ENCODE measurements at regions not wholly inside any gene's neighbourhood (a gene's known extent, or its start where the extent isn't known, plus 50 kb on each side); places are given as distances from the start of the nearest gene placed in this dataset.

DNA sequence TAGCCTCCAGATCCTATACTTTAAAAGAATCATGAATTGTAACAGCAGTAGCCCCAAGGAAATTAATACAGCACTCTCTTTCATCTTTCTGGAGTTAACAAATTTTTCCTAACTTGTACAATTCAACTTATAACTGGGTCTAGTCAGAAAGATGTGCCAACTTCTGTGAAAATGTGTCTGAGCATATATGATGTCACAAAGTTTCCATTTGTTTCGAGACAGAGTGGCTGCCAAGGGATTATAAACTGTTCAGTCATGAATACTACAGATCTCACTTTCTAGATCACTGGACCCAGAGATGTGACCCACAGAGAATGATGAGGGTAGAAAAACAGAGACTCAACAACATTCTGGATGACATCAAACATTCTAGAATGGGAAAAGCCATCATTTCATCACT, 249.2 kb upstream of the PHF14 start:
- Histone ChIP-seq H3K4me3 (ENCODE audit: low read depth, low read length) (no peak overlapping the region), H3K9ac (no peak overlapping the region), H3K79me2 (no peaks in the 10 kb centered on the region), H3K36me3 (ENCODE audit: control insufficient read depth, insufficient read depth, low read length) (no peaks in the 10 kb centered on the region), H3K4me2 (ENCODE audit: low read length) (no peak overlapping the region), H3K9me3 (ENCODE audit: control insufficient read depth, low read length) (no peaks in the 10 kb centered on the region), H2AFZ (no peak overlapping the region), H3K27ac (no peak overlapping the region), H3K4me1 (no peaks in the 10 kb centered on the region), H3K27me3 (ENCODE audit: control insufficient read depth, insufficient read depth, low read length) (no peaks in the 10 kb centered on the region)
- TF ChIP-seq, protein P1, sequence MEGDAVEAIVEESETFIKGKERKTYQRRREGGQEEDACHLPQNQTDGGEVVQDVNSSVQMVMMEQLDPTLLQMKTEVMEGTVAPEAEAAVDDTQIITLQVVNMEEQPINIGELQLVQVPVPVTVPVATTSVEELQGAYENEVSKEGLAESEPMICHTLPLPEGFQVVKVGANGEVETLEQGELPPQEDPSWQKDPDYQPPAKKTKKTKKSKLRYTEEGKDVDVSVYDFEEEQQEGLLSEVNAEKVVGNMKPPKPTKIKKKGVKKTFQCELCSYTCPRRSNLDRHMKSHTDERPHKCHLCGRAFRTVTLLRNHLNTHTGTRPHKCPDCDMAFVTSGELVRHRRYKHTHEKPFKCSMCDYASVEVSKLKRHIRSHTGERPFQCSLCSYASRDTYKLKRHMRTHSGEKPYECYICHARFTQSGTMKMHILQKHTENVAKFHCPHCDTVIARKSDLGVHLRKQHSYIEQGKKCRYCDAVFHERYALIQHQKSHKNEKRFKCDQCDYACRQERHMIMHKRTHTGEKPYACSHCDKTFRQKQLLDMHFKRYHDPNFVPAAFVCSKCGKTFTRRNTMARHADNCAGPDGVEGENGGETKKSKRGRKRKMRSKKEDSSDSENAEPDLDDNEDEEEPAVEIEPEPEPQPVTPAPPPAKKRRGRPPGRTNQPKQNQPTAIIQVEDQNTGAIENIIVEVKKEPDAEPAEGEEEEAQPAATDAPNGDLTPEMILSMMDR (IDR thresholded peaks at IDR 0.05) = no peak

DNA sequence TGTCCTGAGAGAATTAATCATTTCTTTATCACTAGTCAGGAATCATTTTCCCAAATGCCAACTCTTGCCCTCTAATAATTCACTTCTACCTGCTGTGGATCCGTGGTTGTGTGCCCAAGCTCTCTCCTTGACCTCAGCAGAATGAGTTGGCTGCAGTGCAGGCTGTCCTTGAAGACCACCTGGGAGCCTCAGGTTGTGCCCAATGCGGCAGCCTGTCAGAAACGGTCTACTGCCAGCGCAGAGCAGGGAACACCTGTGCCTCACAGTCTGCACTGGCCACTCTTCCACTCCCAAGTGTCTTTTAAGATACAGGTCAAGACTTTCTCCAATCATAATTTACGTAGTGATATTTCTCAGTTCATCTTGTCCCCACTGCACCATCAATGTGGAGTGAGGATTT, 246.0 kb upstream of the PHF14 start:
- no peak overlapping the region for H3K4me2 ChIP-seq (ENCODE audit: low read length)

DNA sequence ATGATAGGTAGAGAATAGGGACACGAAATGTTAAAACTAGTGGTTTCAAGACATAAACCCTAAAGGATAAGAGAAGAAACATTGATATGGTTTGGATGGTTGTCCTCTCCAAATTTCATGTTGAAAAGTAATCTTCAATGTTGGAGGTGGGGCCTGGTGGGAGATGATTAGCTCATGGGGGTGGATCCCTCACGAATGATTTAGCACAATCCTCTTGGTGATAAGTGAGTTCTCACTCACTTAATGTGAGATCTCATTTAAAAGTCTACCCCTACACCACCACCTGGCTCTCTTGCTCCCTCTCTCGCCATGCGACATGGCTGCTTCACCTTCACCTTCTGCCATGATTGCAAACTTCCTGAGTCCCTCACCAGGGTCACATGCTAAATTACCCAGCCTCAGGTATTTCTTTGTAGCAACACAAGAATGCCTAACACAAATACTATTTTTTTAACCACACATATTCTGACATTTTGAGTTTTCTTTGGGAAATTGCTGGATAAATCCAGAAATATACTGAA, 242.4 kb upstream of the PHF14 start:
- Histone ChIP-seq H3K9me3 (ENCODE audit: control insufficient read depth, low read length) (no peaks in the 10 kb centered on the region), H3K4me3 (ENCODE audit: low read depth, low read length) (no peak overlapping the region), H3K27ac (no peak overlapping the region), H3K27me3 (ENCODE audit: control insufficient read depth, insufficient read depth, low read length) (no peaks in the 10 kb centered on the region), H3K9ac (no peak overlapping the region), H3K79me2 (no peaks in the 10 kb centered on the region), H3K4me1 (no peaks in the 10 kb centered on the region), H2AFZ (no peak overlapping the region), H3K36me3 (ENCODE audit: control insufficient read depth, insufficient read depth, low read length) (no peaks in the 10 kb centered on the region), H3K4me2 (ENCODE audit: low read length) (no peak overlapping the region)
- TF ChIP-seq, protein P1 (IDR thresholded peaks at IDR 0.05) = no peak

More for the DNA sequence above, 246.0 kb upstream of the PHF14 start:
- H2AFZ ChIP-seq = no peak overlapping the region
- no peak overlapping the region for H3K9ac ChIP-seq
- no peaks in the 10 kb centered on the region for H3K79me2 ChIP-seq
- no peaks in the 10 kb centered on the region for H3K4me1 ChIP-seq
- H3K9me3 ChIP-seq (ENCODE audit: control insufficient read depth, low read length) = no peaks in the 10 kb centered on the region
- H3K27ac ChIP-seq = no peak overlapping the region
- no peaks in the 10 kb centered on the region for H3K27me3 ChIP-seq (ENCODE audit: control insufficient read depth, insufficient read depth, low read length)
- H3K4me3 ChIP-seq (ENCODE audit: low read depth, low read length) = no peak overlapping the region
- TF ChIP-seq, protein P1 (IDR thresholded peaks at IDR 0.05) = no peak
- no peaks in the 10 kb centered on the region for H3K36me3 ChIP-seq (ENCODE audit: control insufficient read depth, insufficient read depth, low read length)

DNA sequence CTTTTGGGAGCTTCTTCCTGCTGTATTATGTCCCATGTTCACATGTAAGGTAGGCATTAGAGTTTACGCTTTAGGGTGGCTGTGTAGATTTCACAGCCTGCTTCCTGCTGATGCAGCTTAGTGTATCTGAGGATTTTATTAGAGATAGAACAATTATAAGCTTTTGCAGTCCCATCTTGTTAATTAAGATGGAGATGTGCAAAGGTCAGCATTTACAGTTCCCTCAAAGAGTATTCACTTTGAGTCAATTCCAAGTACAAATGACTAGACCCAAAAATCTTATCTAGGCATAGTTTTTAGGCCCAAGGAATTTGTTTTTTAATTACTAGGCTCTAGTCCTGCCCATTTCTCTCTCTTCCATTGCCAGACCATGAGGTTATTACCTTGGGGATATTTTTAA, 239.9 kb upstream of the PHF14 start:
- no peak overlapping the region for H3K27ac ChIP-seq
- TF ChIP-seq, protein P1 (IDR thresholded peaks at IDR 0.05) = no peak
- no peaks in the 10 kb centered on the region for H3K36me3 ChIP-seq (ENCODE audit: control insufficient read depth, insufficient read depth, low read length)
- H3K9ac ChIP-seq = no peak overlapping the region
- no peak overlapping the region for H3K4me3 ChIP-seq (ENCODE audit: low read depth, low read length)
- no peaks in the 10 kb centered on the region for H3K27me3 ChIP-seq (ENCODE audit: control insufficient read depth, insufficient read depth, low read length)
- no peak overlapping the region for H2AFZ ChIP-seq
- no peaks in the 10 kb centered on the region for H3K79me2 ChIP-seq
- no peaks in the 10 kb centered on the region for H3K9me3 ChIP-seq (ENCODE audit: control insufficient read depth, low read length)
- no peaks in the 10 kb centered on the region for H3K4me1 ChIP-seq
- no peak overlapping the region for H3K4me2 ChIP-seq (ENCODE audit: low read length)

DNA sequence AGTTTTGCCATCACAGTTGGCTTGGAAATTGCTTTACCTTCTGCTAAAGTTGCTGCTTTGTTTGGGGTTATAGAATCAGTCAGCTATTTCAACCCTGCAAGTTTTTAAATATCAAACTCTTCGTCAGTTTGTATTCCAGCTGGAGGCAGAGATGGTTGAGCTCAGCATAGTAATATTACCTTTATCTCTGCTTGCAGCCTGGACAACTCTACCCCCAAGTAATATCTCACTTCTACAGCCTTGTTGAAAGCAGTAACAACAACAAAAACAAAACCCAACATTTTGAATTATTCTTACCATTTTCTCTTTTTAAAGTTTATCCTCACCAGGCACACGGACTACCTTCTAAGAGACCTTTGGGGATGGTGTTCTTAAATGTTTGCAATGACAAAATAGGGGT, 239.1 kb upstream of the PHF14 start:
- H3K9ac ChIP-seq = no peak overlapping the region
- TF ChIP-seq, protein P1 (IDR thresholded peaks at IDR 0.05) = no peak
- no peaks in the 10 kb centered on the region for H3K27me3 ChIP-seq (ENCODE audit: control insufficient read depth, insufficient read depth, low read length)
- no peaks in the 10 kb centered on the region for H3K36me3 ChIP-seq (ENCODE audit: control insufficient read depth, insufficient read depth, low read length)
- no peaks in the 10 kb centered on the region for H3K4me1 ChIP-seq
- no peak overlapping the region for H3K4me2 ChIP-seq (ENCODE audit: low read length)
- H3K4me3 ChIP-seq (ENCODE audit: low read depth, low read length) = no peak overlapping the region
- no peak overlapping the region for H2AFZ ChIP-seq
- no peak overlapping the region for H3K27ac ChIP-seq
- H3K79me2 ChIP-seq = no peaks in the 10 kb centered on the region
- no peaks in the 10 kb centered on the region for H3K9me3 ChIP-seq (ENCODE audit: control insufficient read depth, low read length)

Data from parathyroid adenoma (tissue), 2 donors.